ENCODE measurements at regions not wholly inside any gene's neighbourhood (a gene's known extent, or its start where the extent isn't known, plus 50 kb on each side); places are given as distances from the start of the nearest gene placed in this dataset.

- DNase-seq = no peak
Measured at GRCh38 chr22:48660790-48661740, 1166.6 kb downstream of the BRD1 start.

- no peak for DNase-seq
Measured at GRCh38 chr22:48660104-48660789, 1167.4 kb downstream of the BRD1 start.

- DNase-seq = no peak
Measured at GRCh38 chr22:48659404-48659996, 1168.2 kb downstream of the BRD1 start.

- no peak for DNase-seq
Measured at GRCh38 chr22:48658871-48659270, 1168.8 kb downstream of the BRD1 start.

GRCh38 chr22:48658246-48658645, 1169.4 kb downstream of the BRD1 start:
- DNase-seq = no peak

GRCh38 chr22:48654492-48654891, 1173.2 kb downstream of the BRD1 start:
- DNase-seq = no peak

GRCh38 chr22:48653929-48654328, 1173.7 kb downstream of the BRD1 start:
- no peak for DNase-seq

GRCh38 chr22:48653306-48653705, 1174.4 kb downstream of the BRD1 start:
- no peak for DNase-seq

- DNase-seq = no peak
Measured at GRCh38 chr22:48652796-48653195, 1174.9 kb downstream of the BRD1 start.

GRCh38 chr22:48651981-48652538, 1175.6 kb downstream of the BRD1 start:
- DNase-seq = no peak

GRCh38 chr22:48651036-48651890, 1176.4 kb downstream of the BRD1 start:
- no peak for DNase-seq

GRCh38 chr22:48650323-48651035, 1177.2 kb downstream of the BRD1 start:
- no peak for DNase-seq

- DNase-seq = no peak
Measured at GRCh38 chr22:48649466-48649865, 1178.2 kb downstream of the BRD1 start.

- DNase-seq = no peak
Measured at GRCh38 chr22:48649031-48649430, 1178.6 kb downstream of the BRD1 start.

GRCh38 chr22:48647606-48648515, 1179.8 kb downstream of the BRD1 start:
- DNase-seq = no peak

- no peak for DNase-seq
Measured at GRCh38 chr22:48647051-48647450, 1180.6 kb downstream of the BRD1 start.

GRCh38 chr22:48646216-48646925, 1181.3 kb downstream of the BRD1 start:
- no peak for DNase-seq

GRCh38 chr22:48645766-48646165, 1181.9 kb downstream of the BRD1 start:
- no peak for DNase-seq

- DNase-seq = no peak
Measured at GRCh38 chr22:48644997-48645396, 1182.7 kb downstream of the BRD1 start.

- no peak for DNase-seq
Measured at GRCh38 chr22:48644108-48644507, 1183.6 kb downstream of the BRD1 start.
